Astrocyte of the spinal cord (primary cell): ENCODE measurements at regions not wholly inside any gene's neighbourhood (a gene's known extent, or its start where the extent isn't known, plus 50 kb on each side); places are given as distances from the start of the nearest gene placed in this dataset.

Experiments
- DNase-seq: peaks from one replicate; pipeline ENCODE4 v3.0.0; 2011; ENCODE audit warnings: low read depth, low spot score
- H3K4me3 ChIP-seq: 2 replicates; pipeline ENCODE4 v1.5.1; 2011; ENCODE audit warnings: low read depth, mild to moderate bottlenecking, low read length, moderate library complexity
- in situ Hi-C: cut with HindIII; loops from 2 replicates; pipeline ENCODE4 v1.10.0; 2017; ENCODE audit warnings: low sequenced_read_pairs
- TF ChIP-seq, protein P1 (sequence below): IDR thresholded peaks from 2 replicates; pipeline ENCODE4 v1.5.1; 2012; ENCODE audit warnings: low read depth, mild to moderate bottlenecking, low read length, inconsistent platforms

DNA sequence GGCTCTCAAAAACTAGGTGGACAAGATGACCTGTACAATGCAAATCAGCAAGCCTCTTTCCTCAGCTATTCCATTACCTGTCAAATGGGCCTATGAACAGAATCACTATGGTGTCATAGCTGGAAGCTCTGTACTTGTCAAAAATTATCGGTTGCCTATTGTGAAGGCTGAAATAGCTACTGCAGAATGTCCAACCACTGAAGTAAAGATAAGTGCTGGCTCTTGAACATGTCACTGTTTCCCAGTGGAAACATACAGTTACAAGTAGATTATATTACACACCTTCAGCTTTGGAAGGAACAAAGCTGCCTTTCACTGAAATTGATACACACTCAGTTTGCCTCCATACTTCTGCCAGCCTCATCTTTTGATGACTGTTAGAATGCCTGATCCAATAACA lies 55.5 kb upstream of the PCDH9 start:
- TF ChIP-seq, protein P1, sequence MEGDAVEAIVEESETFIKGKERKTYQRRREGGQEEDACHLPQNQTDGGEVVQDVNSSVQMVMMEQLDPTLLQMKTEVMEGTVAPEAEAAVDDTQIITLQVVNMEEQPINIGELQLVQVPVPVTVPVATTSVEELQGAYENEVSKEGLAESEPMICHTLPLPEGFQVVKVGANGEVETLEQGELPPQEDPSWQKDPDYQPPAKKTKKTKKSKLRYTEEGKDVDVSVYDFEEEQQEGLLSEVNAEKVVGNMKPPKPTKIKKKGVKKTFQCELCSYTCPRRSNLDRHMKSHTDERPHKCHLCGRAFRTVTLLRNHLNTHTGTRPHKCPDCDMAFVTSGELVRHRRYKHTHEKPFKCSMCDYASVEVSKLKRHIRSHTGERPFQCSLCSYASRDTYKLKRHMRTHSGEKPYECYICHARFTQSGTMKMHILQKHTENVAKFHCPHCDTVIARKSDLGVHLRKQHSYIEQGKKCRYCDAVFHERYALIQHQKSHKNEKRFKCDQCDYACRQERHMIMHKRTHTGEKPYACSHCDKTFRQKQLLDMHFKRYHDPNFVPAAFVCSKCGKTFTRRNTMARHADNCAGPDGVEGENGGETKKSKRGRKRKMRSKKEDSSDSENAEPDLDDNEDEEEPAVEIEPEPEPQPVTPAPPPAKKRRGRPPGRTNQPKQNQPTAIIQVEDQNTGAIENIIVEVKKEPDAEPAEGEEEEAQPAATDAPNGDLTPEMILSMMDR = no peak
- no peak overlapping the region for H3K4me3 ChIP-seq
- no peak for DNase-seq
- in situ Hi-C loops = no loop called here

DNA sequence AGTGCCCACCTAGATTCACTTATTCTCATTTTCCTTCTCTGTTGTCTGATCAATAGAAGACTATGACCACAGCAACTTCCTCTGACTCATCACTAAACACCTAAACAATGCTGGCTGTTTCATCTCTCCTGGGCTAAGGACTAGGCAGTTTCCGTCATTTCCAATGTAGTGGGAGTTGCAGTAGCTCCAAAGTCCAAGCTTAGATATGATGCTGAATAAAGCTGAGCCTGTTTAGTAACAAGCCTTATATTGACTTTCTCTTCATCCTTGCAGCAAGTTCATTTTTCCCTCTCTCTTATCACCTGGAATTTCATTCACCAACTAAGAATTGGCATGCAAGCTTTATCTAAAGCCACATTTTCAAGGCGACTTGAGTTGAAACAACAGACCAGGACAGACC lies 53.5 kb upstream of the PCDH9 start:
- no peak overlapping the region for H3K4me3 ChIP-seq
- no peak for DNase-seq
- TF ChIP-seq, protein P1 = no peak
- in situ Hi-C loops = no loop called here

DNA sequence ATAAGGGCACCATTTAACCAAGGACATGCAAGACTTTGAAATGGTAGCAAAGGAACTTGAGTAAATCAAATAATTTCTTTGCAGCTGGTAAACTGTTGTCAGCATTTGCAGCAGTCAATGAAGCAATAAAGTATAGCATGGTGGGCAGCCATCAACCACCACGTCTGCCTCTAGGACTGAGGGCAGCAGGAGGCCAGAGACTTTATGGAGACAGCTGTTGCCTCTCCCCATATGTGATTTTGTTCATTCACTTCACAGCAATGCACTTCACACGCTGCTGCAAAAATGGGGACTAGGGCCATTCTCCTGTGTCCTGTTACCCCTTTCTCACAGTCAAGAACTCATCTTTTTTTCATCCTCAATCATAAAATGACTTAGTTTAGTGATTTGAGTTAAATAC lies 51.3 kb upstream of the PCDH9 start:
- in situ Hi-C loops = no loop called here
- TF ChIP-seq, protein P1 = no peak
- DNase-seq = no peak
- no peak overlapping the region for H3K4me3 ChIP-seq
